Lower leg skin (tissue), 3 donors: ENCODE measurements at regions not wholly inside any gene's neighbourhood (a gene's known extent, or its start where the extent isn't known, plus 50 kb on each side); places are given as distances from the start of the nearest gene placed in this dataset.

Source experiments
- POLR2A ChIP-seq, 2 donors: fragments of 450-650 bp; IDR thresholded peaks; one replicate each; pipeline ENCODE4 v1.6.1; 2016 to 2017; ENCODE audit warnings: antibody characterized with exemption in 2 of 2, mild to moderate bottlenecking in 1 of 2, moderate library complexity in 1 of 2
- TF ChIP-seq, protein P1 (sequence below), 3 donors: fragments of 450-650 bp; IDR thresholded peaks; one replicate each; pipeline ENCODE4 v1.5.1; 2016; ENCODE audit warnings: antibody characterized with exemption in 3 of 3, mild to moderate bottlenecking in 3 of 3, moderate library complexity in 2 of 3

DNA sequence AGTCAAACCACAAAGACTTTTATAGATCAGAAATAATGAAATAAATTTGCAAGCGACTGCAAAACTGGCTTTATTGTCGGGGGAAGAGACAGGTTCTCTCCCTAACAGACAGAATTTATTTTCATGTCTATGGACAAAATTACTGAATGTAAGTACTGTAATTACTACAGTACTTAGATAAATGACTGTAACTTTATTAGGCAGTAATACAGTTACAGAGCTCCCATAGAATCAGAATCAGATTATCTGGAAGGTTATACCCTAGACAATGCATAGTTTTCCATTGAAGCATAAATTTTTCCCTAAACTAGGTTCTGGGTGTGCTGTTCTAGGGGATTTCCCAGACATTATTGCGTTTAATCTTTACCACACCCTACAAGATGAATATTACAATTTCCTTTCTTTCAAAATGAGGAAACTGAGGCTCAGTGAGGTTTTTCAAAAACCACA lies 114.2 kb downstream of the C12orf75 start:
- TF ChIP-seq, protein P1, sequence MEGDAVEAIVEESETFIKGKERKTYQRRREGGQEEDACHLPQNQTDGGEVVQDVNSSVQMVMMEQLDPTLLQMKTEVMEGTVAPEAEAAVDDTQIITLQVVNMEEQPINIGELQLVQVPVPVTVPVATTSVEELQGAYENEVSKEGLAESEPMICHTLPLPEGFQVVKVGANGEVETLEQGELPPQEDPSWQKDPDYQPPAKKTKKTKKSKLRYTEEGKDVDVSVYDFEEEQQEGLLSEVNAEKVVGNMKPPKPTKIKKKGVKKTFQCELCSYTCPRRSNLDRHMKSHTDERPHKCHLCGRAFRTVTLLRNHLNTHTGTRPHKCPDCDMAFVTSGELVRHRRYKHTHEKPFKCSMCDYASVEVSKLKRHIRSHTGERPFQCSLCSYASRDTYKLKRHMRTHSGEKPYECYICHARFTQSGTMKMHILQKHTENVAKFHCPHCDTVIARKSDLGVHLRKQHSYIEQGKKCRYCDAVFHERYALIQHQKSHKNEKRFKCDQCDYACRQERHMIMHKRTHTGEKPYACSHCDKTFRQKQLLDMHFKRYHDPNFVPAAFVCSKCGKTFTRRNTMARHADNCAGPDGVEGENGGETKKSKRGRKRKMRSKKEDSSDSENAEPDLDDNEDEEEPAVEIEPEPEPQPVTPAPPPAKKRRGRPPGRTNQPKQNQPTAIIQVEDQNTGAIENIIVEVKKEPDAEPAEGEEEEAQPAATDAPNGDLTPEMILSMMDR (IDR thresholded peaks at IDR 0.05): no peak
- no peak for TF ChIP-seq POLR2A (IDR thresholded peaks at IDR 0.05)
